SK-N-MC (cell line): ENCODE measurements at regions not wholly inside any gene's neighbourhood (a gene's known extent, or its start where the extent isn't known, plus 50 kb on each side); places are given as distances from the start of the nearest gene placed in this dataset.

Experiments used
- EZH2 ChIP-seq: fragments of 200-600 bp; sonication (generic); IDR thresholded peaks from one replicate; pipeline ENCODE4 v1.6.1; 2017; ENCODE audit warnings: antibody characterized with exemption
- FOXP2 ChIP-seq: optimal IDR thresholded peaks from 2 replicates; pipeline ENCODE3; 2011; ENCODE audit warnings: mild to moderate bottlenecking, moderate library complexity; ENCODE audit not compliant: insufficient read depth; ENCODE audit errors: extremely low read length, control extremely low read depth
- POLR2AphosphoS5 ChIP-seq: IDR thresholded peaks from 2 replicates; pipeline ENCODE4 v1.6.1; 2012; ENCODE audit warnings: mild to moderate bottlenecking, low read depth, low read length, borderline replicate concordance

- no peak for TF ChIP-seq EZH2
- no peak for TF ChIP-seq POLR2AphosphoS5
- no peak for TF ChIP-seq FOXP2
These were observed 424.1 kb upstream of the KIRREL3 start for GRCh38 chr11:127424661-127425060.
